ENCODE measurements at regions not wholly inside any gene's neighbourhood (a gene's known extent, or its start where the extent isn't known, plus 50 kb on each side); places are given as distances from the start of the nearest gene placed in this dataset.

DNA sequence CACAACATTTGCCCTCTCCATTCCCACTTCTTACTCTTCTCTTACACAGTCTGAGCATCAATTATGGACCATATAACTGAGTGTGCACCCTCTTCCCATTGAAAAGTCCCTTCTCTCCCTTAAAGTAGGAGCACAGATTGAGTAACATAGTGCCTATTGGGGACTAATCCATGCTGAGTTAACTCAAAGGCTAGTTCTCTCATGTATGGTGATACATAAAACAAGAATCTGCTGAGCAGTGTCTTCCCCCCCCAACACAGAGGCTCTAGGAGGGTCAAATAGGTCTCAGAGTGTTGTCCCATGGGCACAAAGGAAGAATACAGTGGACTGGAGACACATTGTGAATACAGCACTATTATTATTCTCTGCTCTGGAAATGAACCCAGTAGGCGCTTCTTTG, 274.6 kb upstream of the BOD1L1 start:
- H3K4me1 ChIP-seq (replicated peaks in 1 of 2), result peaks cover 0 to 3% of the 10 kb centered on the region in 2 donors
- DNase-seq, result no peak
- H3K9me3 ChIP-seq (replicated peaks in 1 of 3), result no peaks in the 10 kb centered on the region
- TF ChIP-seq, protein P1, sequence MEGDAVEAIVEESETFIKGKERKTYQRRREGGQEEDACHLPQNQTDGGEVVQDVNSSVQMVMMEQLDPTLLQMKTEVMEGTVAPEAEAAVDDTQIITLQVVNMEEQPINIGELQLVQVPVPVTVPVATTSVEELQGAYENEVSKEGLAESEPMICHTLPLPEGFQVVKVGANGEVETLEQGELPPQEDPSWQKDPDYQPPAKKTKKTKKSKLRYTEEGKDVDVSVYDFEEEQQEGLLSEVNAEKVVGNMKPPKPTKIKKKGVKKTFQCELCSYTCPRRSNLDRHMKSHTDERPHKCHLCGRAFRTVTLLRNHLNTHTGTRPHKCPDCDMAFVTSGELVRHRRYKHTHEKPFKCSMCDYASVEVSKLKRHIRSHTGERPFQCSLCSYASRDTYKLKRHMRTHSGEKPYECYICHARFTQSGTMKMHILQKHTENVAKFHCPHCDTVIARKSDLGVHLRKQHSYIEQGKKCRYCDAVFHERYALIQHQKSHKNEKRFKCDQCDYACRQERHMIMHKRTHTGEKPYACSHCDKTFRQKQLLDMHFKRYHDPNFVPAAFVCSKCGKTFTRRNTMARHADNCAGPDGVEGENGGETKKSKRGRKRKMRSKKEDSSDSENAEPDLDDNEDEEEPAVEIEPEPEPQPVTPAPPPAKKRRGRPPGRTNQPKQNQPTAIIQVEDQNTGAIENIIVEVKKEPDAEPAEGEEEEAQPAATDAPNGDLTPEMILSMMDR (IDR thresholded peaks at IDR 0.05), result no peak
- TF ChIP-seq POLR2A (IDR thresholded peaks at IDR 0.05), result no peak
- no peak overlapping the region for H3K4me3 ChIP-seq
- no peaks in the 10 kb centered on the region for H3K36me3 ChIP-seq (replicated peaks in 1 of 2)
- no peak overlapping the region for H3K27ac ChIP-seq
- no peaks in the 10 kb centered on the region for H3K27me3 ChIP-seq
- intact Hi-C loops (cut with DNase I), result no loop called here
- WGBS, 4 donors, result 94 to 100% (median 99%) methylated on average over 1 of the region's 1 CpG

DNA sequence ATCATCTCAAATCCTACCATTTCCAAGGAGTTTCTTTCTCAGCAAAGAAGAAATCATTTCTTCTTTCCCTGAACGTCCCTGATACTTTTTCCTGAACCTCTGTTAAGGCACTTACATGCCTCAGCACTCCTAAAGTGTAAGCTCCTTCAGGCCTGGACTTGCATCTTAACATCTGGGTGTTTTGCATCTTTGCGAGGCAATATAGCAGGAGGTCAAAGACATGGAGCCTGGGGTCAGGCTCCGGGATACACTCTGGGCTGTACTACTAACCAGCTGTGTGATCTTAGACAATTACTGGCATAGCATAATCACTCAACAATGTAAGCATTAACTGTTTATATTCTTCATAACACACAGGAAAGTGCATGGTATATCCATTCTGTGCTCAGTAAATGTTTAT, 275.5 kb upstream of the BOD1L1 start:
- TF ChIP-seq, protein P1 (IDR thresholded peaks at IDR 0.05), result no peak
- TF ChIP-seq POLR2A (IDR thresholded peaks at IDR 0.05), result no peak
- Histone ChIP-seq H3K9me3 (replicated peaks in 1 of 3) (no peaks in the 10 kb centered on the region), H3K27me3 (no peaks in the 10 kb centered on the region), H3K4me1 (replicated peaks in 1 of 2) (peaks cover 3 to 8% of the 10 kb centered on the region in 2 donors), H3K36me3 (replicated peaks in 1 of 2) (no peaks in the 10 kb centered on the region), H3K27ac (no peak overlapping the region), H3K4me3 (no peak overlapping the region)
- no peak for DNase-seq
- WGBS, 4 donors, result 73 to 84% (median 80%) methylated on average over 3 of the region's 3 CpGs
- intact Hi-C loops (cut with DNase I), result no loop called here

DNA sequence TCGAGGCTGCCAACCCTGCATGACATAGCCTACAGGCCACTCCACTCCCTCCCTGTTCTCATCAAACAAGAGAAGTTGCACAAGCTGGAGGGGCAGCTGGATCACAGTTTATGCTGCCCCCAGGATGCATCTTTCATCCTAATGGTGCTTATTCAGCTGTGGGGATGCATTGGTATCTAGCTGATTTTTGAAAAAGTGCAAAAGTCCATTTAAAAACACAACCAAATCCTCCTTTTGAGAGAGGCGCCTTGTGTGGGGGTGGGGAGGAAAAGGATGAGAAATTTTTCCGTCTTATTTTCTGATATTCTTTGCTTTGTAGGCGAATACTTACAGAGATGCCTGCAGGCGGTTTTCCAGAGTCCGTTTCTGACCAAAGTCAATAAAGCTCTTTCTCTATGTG, 276.4 kb upstream of the BOD1L1 start:
- WGBS, 4 donors, result 68 to 72% (median 69%) methylated on average over 6 of the region's 6 CpGs
- no peak overlapping the region for H3K27ac ChIP-seq
- no peak overlapping the region for H3K4me3 ChIP-seq
- peaks cover 3 to 8% of the 10 kb centered on the region in 2 donors for H3K4me1 ChIP-seq (replicated peaks in 1 of 2)
- no peaks in the 10 kb centered on the region for H3K27me3 ChIP-seq
- intact Hi-C loops (cut with DNase I), result no loop called here
- DNase-seq, result no peak
- H3K36me3 ChIP-seq (replicated peaks in 1 of 2), result no peaks in the 10 kb centered on the region
- TF ChIP-seq POLR2A (IDR thresholded peaks at IDR 0.05), result no peak
- TF ChIP-seq, protein P1 (IDR thresholded peaks at IDR 0.05), result no peak
- H3K9me3 ChIP-seq (replicated peaks in 1 of 3), result no peaks in the 10 kb centered on the region

DNA sequence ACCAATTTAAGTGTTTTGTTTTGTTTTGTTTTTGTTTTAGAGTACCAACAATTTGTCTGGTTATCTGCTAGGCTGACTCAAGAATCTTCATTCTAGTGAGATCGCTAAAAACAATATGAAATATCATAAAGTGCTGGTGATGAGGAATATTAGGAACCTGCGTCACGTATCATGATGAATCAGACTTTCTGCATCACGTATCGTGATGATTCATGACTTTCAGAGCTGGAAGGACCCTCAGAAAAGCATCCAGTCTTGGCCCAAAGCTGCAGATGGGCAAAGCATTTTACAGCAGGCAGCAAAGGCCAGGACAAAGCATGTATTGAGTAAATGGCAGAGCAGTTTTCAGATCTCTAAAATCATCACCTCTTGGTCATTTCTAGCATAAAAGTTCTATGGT, 278.0 kb upstream of the BOD1L1 start:
- TF ChIP-seq POLR2A (IDR thresholded peaks at IDR 0.05), result no peak
- TF ChIP-seq, protein P1 (IDR thresholded peaks at IDR 0.05), result no peak
- DNase-seq, result no peak
- 93 to 98% (median 94%) methylated on average over 5 of the region's 5 CpGs for WGBS, 4 donors

More for the DNA sequence above, 278.0 kb upstream of the BOD1L1 start:
- Histone ChIP-seq H3K27me3 (no peaks in the 10 kb centered on the region), H3K4me1 (replicated peaks in 1 of 2) (peaks cover 3 to 8% of the 10 kb centered on the region in 2 donors), H3K4me3 (no peak overlapping the region), H3K27ac (no peak overlapping the region), H3K36me3 (replicated peaks in 1 of 2) (no peaks in the 10 kb centered on the region), H3K9me3 (replicated peaks in 1 of 3) (no peaks in the 10 kb centered on the region)
- intact Hi-C loops (cut with DNase I), result no loop called here

Measured in adrenal gland (tissue), 9 donors.